ENCODE measurements at regions not wholly inside any gene's neighbourhood (a gene's known extent, or its start where the extent isn't known, plus 50 kb on each side); places are given as distances from the start of the nearest gene placed in this dataset.

- H3K79me2 ChIP-seq (ENCODE audit: low read length), result no peaks in the 10 kb centered on the region
- no peak for DNase-seq
- no peak for ATAC-seq
- no peaks in the 10 kb centered on the region for H3K9me3 ChIP-seq (ENCODE audit: low read length)
- H3K4me2 ChIP-seq (ENCODE audit: low read length), result no peak overlapping the region
- H4K20me1 ChIP-seq (ENCODE audit: low read length), result no peaks in the 10 kb centered on the region
- H3K27ac ChIP-seq (ENCODE audit: low read length), result no peak overlapping the region
- H3K4me3 ChIP-seq (ENCODE audit: low read length), result no peak overlapping the region
- ChIA-PET POLR2A (ENCODE audit: unreplicated experiment) (no interaction called here), CTCF (no interaction called here)
- peaks cover 17% of the 10 kb centered on the region for H3K4me1 ChIP-seq (ENCODE audit: insufficient read depth, low read length)
- H2AFZ ChIP-seq (ENCODE audit: low read length), result no peak overlapping the region
- H3K36me3 ChIP-seq (ENCODE audit: low read depth, low read length), result no peaks in the 10 kb centered on the region
- no peaks in the 10 kb centered on the region for H3K9me2 ChIP-seq (replicated peaks; ENCODE audit: low read length)
- intact Hi-C loops (cut with micrococcal nuclease), result no loop called here
- BruUV-seq (replicated peaks), result no TSS peak
- peaks cover 20% of the 10 kb centered on the region for H3K27me3 ChIP-seq (ENCODE audit: low read length)
- no peak overlapping the region for H3K9ac ChIP-seq (ENCODE audit: low read length)
- no peaks in the 10 kb centered on the region for H3F3A ChIP-seq (ENCODE audit: low read length, unreplicated experiment)
- TF ChIP-seq EZH2 (IDR thresholded peaks at IDR 0.05; ENCODE audit: low read length, unreplicated experiment) (no peak), EZH2phosphoT487 (IDR thresholded peaks at IDR 0.05; ENCODE audit: borderline replicate concordance, low read length) (no peak), CTCF (conservative IDR thresholded peaks at IDR 0.05; ENCODE audit: low read depth, low read length) (no peak)
Observed at GRCh38 chr6:213284-213683, 79.0 kb upstream of the DUSP22 start.

GRCh38 chr6:214428-214827 is 77.9 kb upstream of the DUSP22 start:
- H3K36me3 ChIP-seq (ENCODE audit: low read depth, low read length), result no peaks in the 10 kb centered on the region
- no peaks in the 10 kb centered on the region for H3K9me3 ChIP-seq (ENCODE audit: low read length)
- POLR2A ChIA-PET (ENCODE audit: unreplicated experiment), result no interaction called here
- H3K27ac ChIP-seq (ENCODE audit: low read length), result no peak overlapping the region
- DNase-seq (no peak), ATAC-seq (no peak)
- H2AFZ ChIP-seq (ENCODE audit: low read length), result no peak overlapping the region
- intact Hi-C loops (cut with micrococcal nuclease), result no loop called here
- H3K9me2 ChIP-seq (replicated peaks; ENCODE audit: low read length), result no peaks in the 10 kb centered on the region
- H3K4me2 ChIP-seq (ENCODE audit: low read length), result no peak overlapping the region
- no peak overlapping the region for H3K9ac ChIP-seq (ENCODE audit: low read length)
- no peaks in the 10 kb centered on the region for H3F3A ChIP-seq (ENCODE audit: low read length, unreplicated experiment)
- peaks cover 20% of the 10 kb centered on the region for H3K27me3 ChIP-seq (ENCODE audit: low read length)
- no peak overlapping the region for H3K4me3 ChIP-seq (ENCODE audit: low read length)
- no TSS peak for BruUV-seq (replicated peaks)
- no peaks in the 10 kb centered on the region for H4K20me1 ChIP-seq (ENCODE audit: low read length)
- CTCF ChIA-PET, result no interaction called here
- peaks cover 17% of the 10 kb centered on the region for H3K4me1 ChIP-seq (ENCODE audit: insufficient read depth, low read length)
- no peaks in the 10 kb centered on the region for H3K79me2 ChIP-seq (ENCODE audit: low read length)
- TF ChIP-seq CTCF (conservative IDR thresholded peaks at IDR 0.05; ENCODE audit: low read depth, low read length) (no peak), EZH2phosphoT487 (IDR thresholded peaks at IDR 0.05; ENCODE audit: borderline replicate concordance, low read length) (no peak), EZH2 (IDR thresholded peaks at IDR 0.05; ENCODE audit: low read length, unreplicated experiment) (no peak)

- ChIA-PET POLR2A (ENCODE audit: unreplicated experiment) (no interaction called here), CTCF (interaction anchor here (1.0 kb wide), 1 partner anchor 27 kb away, joined by 4 read pairs; no protein-coding TSS in a partner anchor)
- Histone ChIP-seq H3K36me3 (ENCODE audit: low read depth, low read length) (no peaks in the 10 kb centered on the region), H3F3A (ENCODE audit: low read length, unreplicated experiment) (no peaks in the 10 kb centered on the region), H3K9me3 (ENCODE audit: low read length) (no peaks in the 10 kb centered on the region), H3K27ac (ENCODE audit: low read length) (no peak overlapping the region), H3K9ac (ENCODE audit: low read length) (no peak overlapping the region), H3K79me2 (ENCODE audit: low read length) (no peaks in the 10 kb centered on the region), H2AFZ (ENCODE audit: low read length) (no peak overlapping the region), H3K4me2 (ENCODE audit: low read length) (peak overlapping the region; percentile 28), H3K4me3 (ENCODE audit: low read length) (no peak overlapping the region), H3K4me1 (ENCODE audit: insufficient read depth, low read length) (peaks cover 25% of the 10 kb centered on the region), H4K20me1 (ENCODE audit: low read length) (no peaks in the 10 kb centered on the region), H3K9me2 (replicated peaks; ENCODE audit: low read length) (no peaks in the 10 kb centered on the region), H3K27me3 (ENCODE audit: low read length) (peaks cover 20% of the 10 kb centered on the region)
- TF ChIP-seq EZH2 (IDR thresholded peaks at IDR 0.05; ENCODE audit: low read length, unreplicated experiment) (no peak), EZH2phosphoT487 (IDR thresholded peaks at IDR 0.05; ENCODE audit: borderline replicate concordance, low read length) (no peak), CTCF (conservative IDR thresholded peaks at IDR 0.05; ENCODE audit: low read depth, low read length) (no peak)
- intact Hi-C loops (cut with micrococcal nuclease), result no loop called here
- no TSS peak for BruUV-seq (replicated peaks)
- DNase-seq, result peak; percentile 89
- ATAC-seq, result peak; percentile 91
Observed at GRCh38 chr6:215335-216034, 76.8 kb upstream of the DUSP22 start.
